OCI-LY3 (cell line): ENCODE measurements at regions not wholly inside any gene's neighbourhood (a gene's known extent, or its start where the extent isn't known, plus 50 kb on each side); places are given as distances from the start of the nearest gene placed in this dataset.
"Not testable (repeated sequence)": the region's sequence is repeated elsewhere in the genome, so short reads cannot be mapped to it uniquely, and the experiment has no call there.

Source experiments
- H2AFZ ChIP-seq: fragments of 200-600, 300-600 bp; shearing (Covaris generic); 2 replicates; pipeline ENCODE4 v1.6.0; 2014; ENCODE audit warnings: antibody characterized with exemption, low read depth, low read length
- H3K27ac ChIP-seq: fragments of 200-600, 300-600 bp; sonication (generic); 2 replicates; pipeline ENCODE4 v1.5.1; 2014; ENCODE audit warnings: mild to moderate bottlenecking, low read length, moderate library complexity, mixed read lengths
- H3K27me3 ChIP-seq: fragments of 200-600, 300-600 bp; sonication (generic); 2 replicates; pipeline ENCODE4 v1.6.1; 2014; ENCODE audit warnings: low read depth, low read length, mixed read lengths
- H3K36me3 ChIP-seq: fragments of 200-600, 300-600 bp; sonication (generic); replicated peaks from 2 replicates; pipeline ENCODE3; 2014; ENCODE audit warnings: low read depth, low read length, mixed read lengths
- H3K4me1 ChIP-seq: fragments of 300-600, 200-600 bp; sonication (generic); 2 replicates; pipeline ENCODE4 v1.6.1; 2014; ENCODE audit warnings: low read length, mixed read lengths
- H3K4me2 ChIP-seq: fragments of 200-600, 300-600 bp; sonication (generic); 2 replicates; pipeline ENCODE4 v1.6.1; 2014; ENCODE audit warnings: low read length, mixed read lengths
- H3K4me3 ChIP-seq: fragments of 300-600, 200-600 bp; sonication (generic); 2 replicates; pipeline ENCODE4 v1.5.1; 2014; ENCODE audit warnings: antibody characterized with exemption, mild to moderate bottlenecking, low read length, moderate library complexity
- H3K79me2 ChIP-seq: fragments of 300-600, 200-600 bp; shearing (Covaris generic); 2 replicates; pipeline ENCODE4 v1.6.1; 2014; ENCODE audit warnings: mild to moderate bottlenecking, low read length, mixed read lengths
- H3K9ac ChIP-seq: fragments of 300-600, 200-600 bp; shearing (Covaris generic); 2 replicates; pipeline ENCODE4 v1.6.0; 2014; ENCODE audit warnings: mild to moderate bottlenecking, low read length, moderate library complexity
- H3K9me3 ChIP-seq: fragments of 200-600, 300-600 bp; shearing (Covaris generic); 2 replicates; pipeline ENCODE4 v1.6.1; 2014; ENCODE audit warnings: low read length, mixed read lengths; ENCODE audit not compliant: insufficient read depth
- H4K20me1 ChIP-seq: fragments of 200-600, 300-600 bp; sonication (generic); 2 replicates; pipeline ENCODE4 v1.6.1; 2016; ENCODE audit warnings: low read length, mixed read lengths; ENCODE audit not compliant: insufficient read depth
- EZH2phosphoT487 ChIP-seq: fragments of 200-600 bp; shearing (Covaris generic); IDR thresholded peaks from 2 replicates; pipeline ENCODE4 v1.6.1; 2018; ENCODE audit warnings: antibody characterized with exemption, mixed run types, low read depth
- TF ChIP-seq, protein P1 (sequence below): fragments of 200-600, 300-600 bp; sonication (generic); IDR thresholded peaks from 2 replicates; pipeline ENCODE4 v1.5.1; 2014; ENCODE audit warnings: antibody characterized with exemption, low read length, low read depth

DNA sequence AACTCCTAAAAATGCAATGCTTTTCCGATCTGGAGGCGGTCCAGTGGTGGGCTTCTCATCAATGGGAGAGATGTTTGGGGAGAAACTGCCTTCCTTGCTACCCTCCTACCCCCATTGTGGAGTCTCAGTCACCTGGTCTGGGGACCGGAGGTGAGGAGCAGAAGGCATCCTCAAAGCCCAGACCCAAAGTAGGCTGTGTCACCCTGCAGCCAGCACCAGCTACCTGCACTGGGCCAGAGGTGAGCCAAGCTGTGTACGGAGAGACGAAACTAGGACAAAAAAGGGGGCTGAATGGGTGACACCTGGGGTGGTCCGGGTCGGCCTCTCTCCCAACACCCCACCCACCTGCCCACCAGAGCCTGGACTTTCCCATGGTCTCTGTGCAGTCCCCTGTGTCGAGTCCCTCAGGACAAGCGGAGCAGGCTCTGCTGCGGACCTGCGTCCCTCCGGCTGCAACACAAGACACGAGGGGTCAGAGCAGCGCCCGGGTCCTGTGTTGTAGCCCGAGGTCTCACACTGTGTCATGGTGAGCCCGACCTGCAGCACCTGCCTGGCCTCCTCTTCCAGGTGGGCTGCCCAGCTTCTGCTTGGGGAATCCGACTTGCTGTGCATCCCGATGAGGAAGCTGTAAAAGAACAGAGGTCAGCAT lies 68.0 kb upstream of the RMP24 start:
- Histone ChIP-seq H3K9ac (no peak overlapping the region), H3K4me1 (no peaks in the 10 kb centered on the region), H3K4me3 (no peak overlapping the region), H4K20me1 (no peaks in the 10 kb centered on the region), H3K79me2 (no peaks in the 10 kb centered on the region), H3K27ac (no peak overlapping the region), H3K4me2 (no peak overlapping the region), H2AFZ (no peak overlapping the region), H3K36me3 (no peaks in the 10 kb centered on the region), H3K9me3 (no peaks in the 10 kb centered on the region), H3K27me3 (no peaks in the 10 kb centered on the region)
- TF ChIP-seq EZH2phosphoT487 = no peak
- TF ChIP-seq, protein P1, sequence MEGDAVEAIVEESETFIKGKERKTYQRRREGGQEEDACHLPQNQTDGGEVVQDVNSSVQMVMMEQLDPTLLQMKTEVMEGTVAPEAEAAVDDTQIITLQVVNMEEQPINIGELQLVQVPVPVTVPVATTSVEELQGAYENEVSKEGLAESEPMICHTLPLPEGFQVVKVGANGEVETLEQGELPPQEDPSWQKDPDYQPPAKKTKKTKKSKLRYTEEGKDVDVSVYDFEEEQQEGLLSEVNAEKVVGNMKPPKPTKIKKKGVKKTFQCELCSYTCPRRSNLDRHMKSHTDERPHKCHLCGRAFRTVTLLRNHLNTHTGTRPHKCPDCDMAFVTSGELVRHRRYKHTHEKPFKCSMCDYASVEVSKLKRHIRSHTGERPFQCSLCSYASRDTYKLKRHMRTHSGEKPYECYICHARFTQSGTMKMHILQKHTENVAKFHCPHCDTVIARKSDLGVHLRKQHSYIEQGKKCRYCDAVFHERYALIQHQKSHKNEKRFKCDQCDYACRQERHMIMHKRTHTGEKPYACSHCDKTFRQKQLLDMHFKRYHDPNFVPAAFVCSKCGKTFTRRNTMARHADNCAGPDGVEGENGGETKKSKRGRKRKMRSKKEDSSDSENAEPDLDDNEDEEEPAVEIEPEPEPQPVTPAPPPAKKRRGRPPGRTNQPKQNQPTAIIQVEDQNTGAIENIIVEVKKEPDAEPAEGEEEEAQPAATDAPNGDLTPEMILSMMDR = no peak

DNA sequence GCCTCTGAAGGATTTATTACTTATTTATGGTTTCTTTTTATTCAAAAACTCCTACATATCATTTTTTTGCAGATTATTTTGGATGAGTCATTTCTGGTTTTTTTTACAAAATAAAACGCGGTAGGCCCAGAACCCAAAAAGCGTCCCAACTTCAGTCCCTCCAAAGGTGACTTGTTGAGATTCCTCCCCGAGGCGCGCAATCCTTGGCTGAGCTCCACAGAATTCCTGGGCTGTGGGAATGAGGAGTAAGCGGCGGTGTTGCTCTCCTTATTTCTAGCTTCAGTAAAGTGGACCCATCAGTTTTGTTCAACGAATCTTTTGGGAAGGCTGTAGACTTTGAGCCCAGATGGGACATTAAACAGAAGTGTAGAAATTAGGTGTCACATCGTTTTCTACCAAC lies 67.0 kb upstream of the RMP24 start:
- no peaks in the 10 kb centered on the region for H3K4me1 ChIP-seq
- H3K27ac ChIP-seq = no peak overlapping the region
- H3K36me3 ChIP-seq = no peaks in the 10 kb centered on the region
- H3K4me3 ChIP-seq = no peak overlapping the region
- no peaks in the 10 kb centered on the region for H3K27me3 ChIP-seq
- H3K79me2 ChIP-seq = no peaks in the 10 kb centered on the region
- no peak for TF ChIP-seq EZH2phosphoT487
- TF ChIP-seq, protein P1 = no peak
- no peak overlapping the region for H3K4me2 ChIP-seq
- H4K20me1 ChIP-seq = no peaks in the 10 kb centered on the region
- H2AFZ ChIP-seq = no peak overlapping the region
- H3K9ac ChIP-seq = no peak overlapping the region
- no peaks in the 10 kb centered on the region for H3K9me3 ChIP-seq

DNA sequence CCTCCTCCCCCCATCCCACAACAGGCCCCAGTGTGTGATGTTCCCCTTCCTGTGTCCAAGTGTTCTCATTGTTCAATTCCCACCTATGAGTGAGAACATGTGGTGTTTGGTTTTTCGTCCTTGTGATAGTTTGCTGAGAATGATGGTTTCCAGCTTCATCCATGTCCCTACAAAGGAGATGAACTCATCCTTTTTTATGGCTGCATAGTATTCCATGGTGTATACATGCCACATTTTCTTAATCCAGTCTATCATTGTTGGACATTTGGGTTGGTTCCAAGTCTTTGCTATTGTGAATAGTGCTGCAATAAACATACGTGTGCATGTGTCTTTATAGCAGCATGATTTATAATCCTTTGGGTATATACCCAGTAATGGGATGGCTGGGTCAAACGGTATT lies 66.2 kb upstream of the RMP24 start:
- H3K27me3 ChIP-seq, H3K4me1 ChIP-seq, H3K4me3 ChIP-seq, H3K79me2 ChIP-seq, H4K20me1 ChIP-seq, H3K4me2 ChIP-seq, H3K9ac ChIP-seq, H3K9me3 ChIP-seq, H2AFZ ChIP-seq, H3K36me3 ChIP-seq, H3K27ac ChIP-seq: not testable (repeated sequence)

DNA sequence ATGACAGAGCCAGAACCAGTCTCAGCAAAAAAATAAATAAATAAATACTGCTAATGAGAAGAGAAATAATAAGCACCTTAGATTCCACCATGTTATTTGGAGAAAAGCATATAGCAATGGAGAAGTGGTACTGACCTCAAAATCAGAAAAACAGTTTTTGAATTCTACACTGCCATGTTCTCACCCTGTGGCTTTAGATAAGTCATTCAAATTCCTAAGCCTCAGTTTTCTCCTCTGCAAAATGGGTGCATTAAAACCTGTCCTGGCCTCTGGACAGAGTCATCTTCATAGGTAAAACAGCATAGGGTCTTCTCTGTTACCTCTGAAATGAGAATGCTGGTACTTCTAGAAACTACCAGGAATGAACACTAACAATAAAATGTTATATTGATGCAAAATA lies 62.2 kb upstream of the RMP24 start:
- H3K36me3 ChIP-seq = no peaks in the 10 kb centered on the region
- no peaks in the 10 kb centered on the region for H3K79me2 ChIP-seq
- H3K9me3 ChIP-seq = no peaks in the 10 kb centered on the region
- H3K4me1 ChIP-seq = 0 out of 2 replicates have a peak, but pooled peaks cover 3% of the 10 kb centered on the region
- H3K4me2 ChIP-seq = no peak overlapping the region
- no peak overlapping the region for H3K9ac ChIP-seq
- no peaks in the 10 kb centered on the region for H4K20me1 ChIP-seq
- no peak overlapping the region for H2AFZ ChIP-seq
- no peak overlapping the region for H3K4me3 ChIP-seq
- TF ChIP-seq, protein P1 = no peak
- no peak for TF ChIP-seq EZH2phosphoT487
- no peak overlapping the region for H3K27ac ChIP-seq
- H3K27me3 ChIP-seq = no peaks in the 10 kb centered on the region
